Cardiac muscle cell (in vitro differentiated cells and primary cell): ENCODE measurements at regions not wholly inside any gene's neighbourhood (a gene's known extent, or its start where the extent isn't known, plus 50 kb on each side); places are given as distances from the start of the nearest gene placed in this dataset.
A peak's percentile ranks its signal among the peaks of the same experiment; 100 is the strongest.

Source experiments
- DNase-seq, 2 donors: peaks; one replicate each; pipeline versions ENCODE4 v3.0.0 to v3.0.0-alpha.2; 2010 to 2017; ENCODE audit warnings: low read depth in 1 of 2, low spot score in 1 of 2
- H3K27ac ChIP-seq: fragments of 200-600 bp; sonication (generic); 2 replicates; pipeline ENCODE4 v1.5.1; 2016
- H3K27me3 ChIP-seq: fragments of 200-600 bp; sonication (generic); 2 replicates; pipeline ENCODE4 v1.6.0; 2016; ENCODE audit warnings: control low read depth
- H3K36me3 ChIP-seq: fragments of 200-600 bp; sonication (generic); 2 replicates; pipeline ENCODE4 v1.5.1; 2016; ENCODE audit warnings: control low read depth
- H3K4me1 ChIP-seq: fragments of 200-600 bp; sonication (generic); 2 replicates; pipeline ENCODE4 v1.8.1; 2017; ENCODE audit warnings: low read depth, mild to moderate bottlenecking, mixed run types
- H3K4me3 ChIP-seq: fragments of 200-600 bp; sonication (generic); 2 replicates; pipeline ENCODE4 v1.5.1; 2016; ENCODE audit warnings: mild to moderate bottlenecking
- H3K9me3 ChIP-seq: fragments of 200-600 bp; sonication (generic); 2 replicates; pipeline ENCODE4 v1.5.1; 2017; ENCODE audit warnings: low read depth, mild to moderate bottlenecking, control low read depth
- TF ChIP-seq, protein P1 (sequence below): IDR thresholded peaks from 2 replicates; pipeline ENCODE4 v1.5.1; 2012; ENCODE audit warnings: low read depth, mild to moderate bottlenecking, low read length

DNA sequence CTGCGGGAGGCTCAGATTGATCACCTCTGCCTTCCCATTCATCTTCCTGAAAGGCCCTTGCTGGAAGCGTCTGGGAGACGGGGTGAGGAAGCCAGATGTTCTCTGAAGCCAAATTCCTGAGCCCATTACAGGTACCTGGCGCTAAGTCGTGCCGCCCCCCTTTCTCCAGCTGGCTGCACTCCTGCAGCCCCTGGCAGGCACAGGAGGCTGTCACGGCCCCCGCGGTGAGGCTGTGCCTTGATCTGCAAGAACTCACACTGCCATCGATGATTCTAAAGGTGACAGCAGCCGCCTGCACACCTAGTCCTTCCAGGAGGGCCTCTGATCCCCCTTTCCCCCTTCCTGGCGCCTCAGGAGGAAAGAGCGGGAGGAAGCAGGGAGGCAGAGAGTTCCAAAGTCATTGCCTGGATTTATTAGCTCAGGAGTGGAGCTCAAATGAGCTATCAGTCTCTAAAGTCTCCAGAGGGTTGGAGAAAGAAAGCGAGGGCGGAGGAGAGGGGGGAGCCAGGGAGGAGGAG is 106.9 kb downstream of the RFLNA start:
- TF ChIP-seq, protein P1, sequence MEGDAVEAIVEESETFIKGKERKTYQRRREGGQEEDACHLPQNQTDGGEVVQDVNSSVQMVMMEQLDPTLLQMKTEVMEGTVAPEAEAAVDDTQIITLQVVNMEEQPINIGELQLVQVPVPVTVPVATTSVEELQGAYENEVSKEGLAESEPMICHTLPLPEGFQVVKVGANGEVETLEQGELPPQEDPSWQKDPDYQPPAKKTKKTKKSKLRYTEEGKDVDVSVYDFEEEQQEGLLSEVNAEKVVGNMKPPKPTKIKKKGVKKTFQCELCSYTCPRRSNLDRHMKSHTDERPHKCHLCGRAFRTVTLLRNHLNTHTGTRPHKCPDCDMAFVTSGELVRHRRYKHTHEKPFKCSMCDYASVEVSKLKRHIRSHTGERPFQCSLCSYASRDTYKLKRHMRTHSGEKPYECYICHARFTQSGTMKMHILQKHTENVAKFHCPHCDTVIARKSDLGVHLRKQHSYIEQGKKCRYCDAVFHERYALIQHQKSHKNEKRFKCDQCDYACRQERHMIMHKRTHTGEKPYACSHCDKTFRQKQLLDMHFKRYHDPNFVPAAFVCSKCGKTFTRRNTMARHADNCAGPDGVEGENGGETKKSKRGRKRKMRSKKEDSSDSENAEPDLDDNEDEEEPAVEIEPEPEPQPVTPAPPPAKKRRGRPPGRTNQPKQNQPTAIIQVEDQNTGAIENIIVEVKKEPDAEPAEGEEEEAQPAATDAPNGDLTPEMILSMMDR = no peak
- Histone ChIP-seq H3K4me3 (no peak overlapping the region), H3K4me1 (no peaks in the 10 kb centered on the region), H3K27ac (peak overlapping the region; percentile 45), H3K36me3 (peaks cover 14% of the 10 kb centered on the region), H3K9me3 (no peaks in the 10 kb centered on the region), H3K27me3 (no peaks in the 10 kb centered on the region)
- DNase-seq = no peak

DNA sequence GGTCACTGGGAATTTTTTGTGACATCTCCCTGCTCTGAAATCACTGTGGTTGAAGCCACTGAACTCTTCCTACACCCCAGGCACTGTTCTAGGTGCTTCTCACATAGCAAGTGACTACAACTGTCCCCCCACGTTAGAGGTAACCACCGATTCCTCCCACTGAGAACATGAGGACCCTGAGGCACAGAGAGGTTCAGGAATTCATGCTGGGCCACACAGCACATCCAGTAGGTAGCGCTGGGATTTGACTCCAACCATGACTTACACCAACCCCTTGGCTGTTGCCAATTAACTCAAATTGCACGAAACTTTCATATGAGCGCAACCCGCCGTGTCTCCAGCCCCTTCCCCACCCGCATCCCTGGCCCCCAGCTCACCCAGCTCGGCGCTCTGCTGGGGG is 105.2 kb downstream of the RFLNA start:
- TF ChIP-seq, protein P1 = no peak
- H3K4me1 ChIP-seq = no peaks in the 10 kb centered on the region
- no peaks in the 10 kb centered on the region for H3K27me3 ChIP-seq
- DNase-seq = no peak
- H3K4me3 ChIP-seq = no peak overlapping the region
- H3K9me3 ChIP-seq = no peaks in the 10 kb centered on the region
- peaks cover 14% of the 10 kb centered on the region for H3K36me3 ChIP-seq
- no peak overlapping the region for H3K27ac ChIP-seq

DNA sequence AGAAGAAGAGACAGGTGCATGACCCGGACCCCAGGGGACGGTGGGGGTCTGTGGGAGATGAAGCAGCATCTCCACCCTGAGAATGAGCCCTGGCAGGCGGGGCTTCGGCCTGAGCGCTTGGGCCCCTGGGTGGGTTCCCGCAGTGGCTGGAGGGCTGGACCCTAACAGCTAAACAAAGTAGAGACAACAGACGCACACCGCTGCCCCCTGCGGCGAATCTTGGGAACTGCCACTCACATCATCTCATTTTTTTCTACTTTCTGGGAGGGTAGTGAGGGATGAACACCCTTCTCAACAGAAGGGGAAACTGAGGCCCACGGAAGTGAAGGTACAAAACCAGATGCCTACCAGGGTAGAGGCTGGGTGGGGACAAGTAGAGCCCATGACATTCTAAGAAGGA is 104.7 kb downstream of the RFLNA start:
- Histone ChIP-seq H3K27me3 (no peaks in the 10 kb centered on the region), H3K4me3 (no peak overlapping the region), H3K9me3 (no peaks in the 10 kb centered on the region), H3K4me1 (no peaks in the 10 kb centered on the region), H3K36me3 (peaks cover 14% of the 10 kb centered on the region), H3K27ac (peak overlapping the region; percentile 6)
- DNase-seq = no peak
- TF ChIP-seq, protein P1 = peak; percentile 69

DNA sequence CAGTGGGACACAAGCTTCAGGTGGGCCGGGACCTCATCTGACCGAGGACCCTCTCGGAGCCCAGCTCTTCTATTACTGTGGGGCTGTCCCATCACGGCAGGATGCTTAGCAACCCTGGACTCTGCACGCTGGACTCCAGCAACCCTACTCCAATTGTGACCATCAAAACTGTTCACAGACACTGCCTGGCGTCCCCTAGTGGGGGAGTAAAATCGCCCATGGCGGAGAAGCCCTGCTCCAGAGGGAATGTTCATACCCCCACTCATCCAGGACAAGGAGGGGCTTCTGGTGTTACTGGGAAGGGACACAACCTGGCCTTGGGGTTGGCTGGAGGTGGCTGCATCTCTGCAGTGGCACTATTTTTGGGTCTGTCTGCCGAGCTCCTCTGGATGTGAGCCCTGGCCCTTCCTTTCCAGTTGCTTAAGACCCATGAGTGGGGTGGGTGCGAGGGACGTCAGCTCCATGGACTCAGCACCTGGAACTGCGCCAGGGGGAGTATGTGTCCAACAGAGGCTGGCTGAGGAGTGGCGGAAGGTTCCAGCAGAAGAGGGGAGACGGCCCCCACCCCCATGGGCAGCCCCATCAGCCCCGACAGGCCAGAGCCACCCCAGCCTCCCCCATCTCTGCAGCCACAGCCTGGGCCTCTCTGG is 103.8 kb downstream of the RFLNA start:
- Histone ChIP-seq H3K4me3 (no peak overlapping the region), H3K4me1 (no peaks in the 10 kb centered on the region), H3K27me3 (no peaks in the 10 kb centered on the region), H3K9me3 (no peaks in the 10 kb centered on the region), H3K36me3 (peaks cover 22% of the 10 kb centered on the region), H3K27ac (peak overlapping the region; percentile 6)
- DNase-seq = peak in 1 of 2 donors; percentile 71
- TF ChIP-seq, protein P1 = peak; percentile 23

DNA sequence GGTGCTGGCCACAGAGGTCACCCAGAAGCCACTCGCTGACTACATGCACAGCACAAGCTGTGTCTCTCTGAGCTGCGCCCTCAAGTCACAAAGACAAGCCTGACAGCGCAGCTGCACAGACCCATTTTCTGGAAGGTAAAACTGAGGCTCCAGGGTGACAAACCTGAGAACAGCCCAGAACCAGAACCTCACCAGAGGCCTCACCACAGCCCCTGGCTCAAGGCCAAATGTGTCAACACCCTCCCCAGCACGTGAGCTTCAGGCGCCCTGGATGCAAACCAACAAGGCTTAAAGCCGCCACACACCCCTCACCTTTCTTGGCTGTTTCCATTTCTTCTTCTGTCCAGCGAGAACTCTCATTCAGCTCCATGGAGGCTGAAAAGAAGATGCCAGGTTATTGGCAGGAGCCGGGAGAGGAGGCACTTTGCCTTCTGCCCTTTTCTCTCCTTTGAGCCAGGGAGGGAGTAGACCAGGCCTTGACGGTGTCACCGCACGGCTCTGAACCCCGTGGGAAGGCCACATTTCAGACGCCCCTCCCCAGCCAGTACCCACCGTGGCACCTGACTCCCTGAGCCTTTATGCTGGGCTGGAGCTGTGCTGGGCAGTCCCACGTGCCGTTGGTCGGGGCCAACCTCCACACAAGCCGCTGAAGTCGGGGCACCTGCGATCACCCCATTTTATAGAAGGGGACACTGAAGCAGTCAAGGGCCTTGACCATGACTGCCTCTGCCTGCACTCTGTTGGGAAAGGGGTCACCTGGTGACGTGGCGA is 103.1 kb downstream of the RFLNA start:
- Histone ChIP-seq H3K27ac (no peak overlapping the region), H3K9me3 (no peaks in the 10 kb centered on the region), H3K27me3 (no peaks in the 10 kb centered on the region), H3K4me1 (peaks cover 2% of the 10 kb centered on the region), H3K4me3 (no peak overlapping the region), H3K36me3 (peaks cover 25% of the 10 kb centered on the region)
- DNase-seq = peak in 1 of 2 donors; percentile 76
- TF ChIP-seq, protein P1 = no peak
